HCT116 (cell line): ENCODE measurements at regions not wholly inside any gene's neighbourhood (a gene's known extent, or its start where the extent isn't known, plus 50 kb on each side); places are given as distances from the start of the nearest gene placed in this dataset.

ENCODE experiments used
- ATF3 ChIP-seq: IDR thresholded peaks from 2 replicates; pipeline ENCODE4 v1.6.1; 2012
- CEBPB ChIP-seq: IDR thresholded peaks from 2 replicates; pipeline ENCODE4 v1.6.1; 2012; ENCODE audit warnings: low read depth
- POLR2A ChIP-seq: IDR thresholded peaks from 2 replicates; pipeline ENCODE4 v1.7.0; 2011; ENCODE audit warnings: borderline replicate concordance; ENCODE audit not compliant: insufficient read depth, insufficient read length; ENCODE audit errors: extremely low read depth
- SP1 ChIP-seq: IDR thresholded peaks from 2 replicates; pipeline ENCODE4 v1.6.1; 2012; ENCODE audit warnings: low read depth
- TCF7L2 ChIP-seq: IDR thresholded peaks from 2 replicates; pipeline ENCODE4 v1.7.0; 2011; ENCODE audit warnings: borderline replicate concordance, inconsistent platforms; ENCODE audit not compliant: insufficient read depth, insufficient read length; ENCODE audit errors: extremely low read depth
- ZFX ChIP-seq: fragments of 450-650 bp; IDR thresholded peaks from 2 replicates; pipeline ENCODE4 v1.6.1; 2017
- TF ChIP-seq, protein P1 (sequence below): IDR thresholded peaks from 2 replicates; pipeline ENCODE4 v1.6.1; 2012; ENCODE audit warnings: low read depth
- TF ChIP-seq, protein P2 (sequence below), 3 experiments: fragments of 200-600 bp in 1 of 3; sonication (generic) in 1 of 3; IDR thresholded peaks in 2 of 3; conservative IDR thresholded peaks in 1 of 3; 2 replicates each; pipeline ENCODE4 v1.5.1; 2012 to 2017; ENCODE audit warnings: low read depth in 2 of 3, low read length in 2 of 3, antibody characterized with exemption in 1 of 3, borderline replicate concordance in 1 of 3, control low read depth in 1 of 3, mild to moderate bottlenecking in 1 of 3, mixed read lengths in 1 of 3, mixed run types in 1 of 3, moderate library complexity in 1 of 3; ENCODE audit not compliant: insufficient read depth in 1 of 3

DNA sequence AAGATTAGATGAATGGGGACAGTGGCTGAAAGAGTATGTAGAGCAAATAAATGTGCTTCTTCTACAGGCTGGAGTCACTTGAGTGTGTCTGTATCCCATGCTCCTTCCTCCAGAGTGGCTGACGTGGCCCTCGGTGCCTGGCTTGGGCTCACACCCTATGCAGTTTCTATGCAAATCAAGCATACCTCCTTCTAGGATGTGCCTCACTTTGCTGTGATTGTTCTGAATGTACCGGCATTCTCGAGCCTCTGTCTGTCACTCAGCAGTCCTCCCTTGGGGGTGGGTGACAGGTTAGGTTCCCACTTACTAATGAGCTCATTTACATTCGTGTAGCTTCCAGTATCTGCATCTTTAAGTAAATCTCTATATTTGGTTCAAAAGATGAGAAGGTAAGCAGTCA is 55.1 kb upstream of the HDDC2 start (continued):
- TF ChIP-seq, protein P1, sequence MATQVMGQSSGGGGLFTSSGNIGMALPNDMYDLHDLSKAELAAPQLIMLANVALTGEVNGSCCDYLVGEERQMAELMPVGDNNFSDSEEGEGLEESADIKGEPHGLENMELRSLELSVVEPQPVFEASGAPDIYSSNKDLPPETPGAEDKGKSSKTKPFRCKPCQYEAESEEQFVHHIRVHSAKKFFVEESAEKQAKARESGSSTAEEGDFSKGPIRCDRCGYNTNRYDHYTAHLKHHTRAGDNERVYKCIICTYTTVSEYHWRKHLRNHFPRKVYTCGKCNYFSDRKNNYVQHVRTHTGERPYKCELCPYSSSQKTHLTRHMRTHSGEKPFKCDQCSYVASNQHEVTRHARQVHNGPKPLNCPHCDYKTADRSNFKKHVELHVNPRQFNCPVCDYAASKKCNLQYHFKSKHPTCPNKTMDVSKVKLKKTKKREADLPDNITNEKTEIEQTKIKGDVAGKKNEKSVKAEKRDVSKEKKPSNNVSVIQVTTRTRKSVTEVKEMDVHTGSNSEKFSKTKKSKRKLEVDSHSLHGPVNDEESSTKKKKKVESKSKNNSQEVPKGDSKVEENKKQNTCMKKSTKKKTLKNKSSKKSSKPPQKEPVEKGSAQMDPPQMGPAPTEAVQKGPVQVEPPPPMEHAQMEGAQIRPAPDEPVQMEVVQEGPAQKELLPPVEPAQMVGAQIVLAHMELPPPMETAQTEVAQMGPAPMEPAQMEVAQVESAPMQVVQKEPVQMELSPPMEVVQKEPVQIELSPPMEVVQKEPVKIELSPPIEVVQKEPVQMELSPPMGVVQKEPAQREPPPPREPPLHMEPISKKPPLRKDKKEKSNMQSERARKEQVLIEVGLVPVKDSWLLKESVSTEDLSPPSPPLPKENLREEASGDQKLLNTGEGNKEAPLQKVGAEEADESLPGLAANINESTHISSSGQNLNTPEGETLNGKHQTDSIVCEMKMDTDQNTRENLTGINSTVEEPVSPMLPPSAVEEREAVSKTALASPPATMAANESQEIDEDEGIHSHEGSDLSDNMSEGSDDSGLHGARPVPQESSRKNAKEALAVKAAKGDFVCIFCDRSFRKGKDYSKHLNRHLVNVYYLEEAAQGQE: no peak
- TF ChIP-seq ATF3 (no peak), ZFX (no peak), CEBPB (no peak), POLR2A (no peak), TCF7L2 (no peak), SP1 (no peak)
- TF ChIP-seq, protein P2, sequence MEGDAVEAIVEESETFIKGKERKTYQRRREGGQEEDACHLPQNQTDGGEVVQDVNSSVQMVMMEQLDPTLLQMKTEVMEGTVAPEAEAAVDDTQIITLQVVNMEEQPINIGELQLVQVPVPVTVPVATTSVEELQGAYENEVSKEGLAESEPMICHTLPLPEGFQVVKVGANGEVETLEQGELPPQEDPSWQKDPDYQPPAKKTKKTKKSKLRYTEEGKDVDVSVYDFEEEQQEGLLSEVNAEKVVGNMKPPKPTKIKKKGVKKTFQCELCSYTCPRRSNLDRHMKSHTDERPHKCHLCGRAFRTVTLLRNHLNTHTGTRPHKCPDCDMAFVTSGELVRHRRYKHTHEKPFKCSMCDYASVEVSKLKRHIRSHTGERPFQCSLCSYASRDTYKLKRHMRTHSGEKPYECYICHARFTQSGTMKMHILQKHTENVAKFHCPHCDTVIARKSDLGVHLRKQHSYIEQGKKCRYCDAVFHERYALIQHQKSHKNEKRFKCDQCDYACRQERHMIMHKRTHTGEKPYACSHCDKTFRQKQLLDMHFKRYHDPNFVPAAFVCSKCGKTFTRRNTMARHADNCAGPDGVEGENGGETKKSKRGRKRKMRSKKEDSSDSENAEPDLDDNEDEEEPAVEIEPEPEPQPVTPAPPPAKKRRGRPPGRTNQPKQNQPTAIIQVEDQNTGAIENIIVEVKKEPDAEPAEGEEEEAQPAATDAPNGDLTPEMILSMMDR (IDR thresholded peaks at IDR 0.05 in 2 of 3, conservative IDR thresholded peaks at IDR 0.05 in 1 of 3; ENCODE audit: borderline replicate concordance in 1 of 3, insufficient read depth in 1 of 3, low read depth in 2 of 3, low read length in 2 of 3): no peak
